Immature natural killer cell (primary cell): ENCODE measurements at regions not wholly inside any gene's neighbourhood (a gene's known extent, or its start where the extent isn't known, plus 50 kb on each side); places are given as distances from the start of the nearest gene placed in this dataset.

Experiments used
- DNase-seq, 3 donors: peaks; one replicate each; pipeline ENCODE4 v3.0.0; 2022; ENCODE audit warnings: mixed read lengths in 1 of 3
- H3K27ac Mint-ChIP-seq, 6 donors: one replicate each; pipeline ENCODE4 v1.8.0; 2020; ENCODE audit warnings: mixed read lengths in 6 of 6, mild to moderate bottlenecking in 5 of 6, inconsistent platforms in 4 of 6, moderate library complexity in 3 of 6
- H3K27me3 Mint-ChIP-seq, 3 donors: one replicate each; pipeline ENCODE4 v1.8.0; 2020 to 2021; ENCODE audit warnings: low read depth in 3 of 3, mild to moderate bottlenecking in 3 of 3, mixed read lengths in 3 of 3, moderate library complexity in 3 of 3, inconsistent platforms in 1 of 3
- H3K36me3 Mint-ChIP-seq, 3 donors: one replicate each; pipeline ENCODE4 v1.8.0; 2020; ENCODE audit warnings: mixed read lengths in 3 of 3, inconsistent platforms in 2 of 3, mild to moderate bottlenecking in 2 of 3
- H3K4me1 Mint-ChIP-seq, 2 donors: one replicate each; pipeline ENCODE4 v1.8.0; 2020; ENCODE audit warnings: inconsistent platforms in 2 of 2, mild to moderate bottlenecking in 2 of 2, mixed read lengths in 2 of 2, moderate library complexity in 1 of 2
- H3K4me3 Mint-ChIP-seq, 5 donors: one replicate each; pipeline ENCODE4 v1.8.0; 2020; ENCODE audit warnings: mild to moderate bottlenecking in 5 of 5, mixed read lengths in 5 of 5, inconsistent platforms in 3 of 5, moderate library complexity in 3 of 5
- H3K9me3 Mint-ChIP-seq, 6 donors: one replicate each; pipeline ENCODE4 v1.8.0; 2020; ENCODE audit warnings: mild to moderate bottlenecking in 6 of 6, mixed read lengths in 6 of 6, inconsistent platforms in 4 of 6, moderate library complexity in 3 of 6

GRCh38 chr13:73989244-73989843 is 144.9 kb downstream of the KLF12 start:
- Mint-ChIP-seq H3K27ac (peak overlapping the region in 5 of 6 donors; percentile 16 to 50 (median 37)), H3K4me1 (peaks cover 72 to 89% of the 10 kb centered on the region in 2 donors), H3K27me3 (peaks cover 2 to 5% (median 3%) of the 10 kb centered on the region in 3 donors), H3K36me3 (peaks cover 9 to 23% (median 12%) of the 10 kb centered on the region in 3 donors), H3K4me3 (peak overlapping the region in 1 of 5 donors; percentile 25), H3K9me3 (no peaks in the 10 kb centered on the region)
- DNase-seq, result no peak

- no peaks in the 10 kb centered on the region for H3K9me3 Mint-ChIP-seq
- DNase-seq, result no peak
- H3K27me3 Mint-ChIP-seq, result peaks cover 2 to 5% (median 3%) of the 10 kb centered on the region in 3 donors
- peak overlapping the region in 4 of 6 donors; percentile 4 to 47 (median 16) for H3K27ac Mint-ChIP-seq
- H3K4me3 Mint-ChIP-seq, result no peak overlapping the region
- peaks cover 71 to 84% of the 10 kb centered on the region in 2 donors for H3K4me1 Mint-ChIP-seq
- H3K36me3 Mint-ChIP-seq, result peaks cover 6 to 15% (median 9%) of the 10 kb centered on the region in 3 donors
These were observed 145.7 kb downstream of the KLF12 start for GRCh38 chr13:73988461-73988860.

GRCh38 chr13:73987618-73988017 is 146.6 kb downstream of the KLF12 start:
- DNase-seq, result no peak
- Mint-ChIP-seq H3K27me3 (peaks cover 2 to 5% (median 3%) of the 10 kb centered on the region in 3 donors), H3K27ac (peak overlapping the region in 2 of 6 donors; percentile 47 to 55), H3K36me3 (peaks cover 6 to 15% (median 9%) of the 10 kb centered on the region in 3 donors), H3K4me3 (no peak overlapping the region), H3K4me1 (peaks cover 68 to 78% of the 10 kb centered on the region in 2 donors), H3K9me3 (no peaks in the 10 kb centered on the region)

GRCh38 chr13:73985783-73986182 is 148.4 kb downstream of the KLF12 start:
- H3K27ac Mint-ChIP-seq, result peak overlapping the region; percentile 29 to 83 (median 69)
- H3K4me1 Mint-ChIP-seq, result peaks cover 57 to 70% of the 10 kb centered on the region in 2 donors
- peak overlapping the region; percentile 57 to 77 (median 60) for H3K4me3 Mint-ChIP-seq

GRCh38 chr13:73984949-73985691 is 149.1 kb downstream of the KLF12 start:
- peaks cover 0 to 7% (median 4%) of the 10 kb centered on the region in 3 donors for H3K36me3 Mint-ChIP-seq
- H3K27me3 Mint-ChIP-seq, result peaks cover under 1 to 5% (median 2%) of the 10 kb centered on the region in 3 donors
- peaks cover 56 to 70% of the 10 kb centered on the region in 2 donors for H3K4me1 Mint-ChIP-seq
- DNase-seq, result no peak
- peak overlapping the region; percentile 29 to 83 (median 69) for H3K27ac Mint-ChIP-seq
- peak overlapping the region in 4 of 5 donors; percentile 59 to 77 (median 63) for H3K4me3 Mint-ChIP-seq
- no peaks in the 10 kb centered on the region for H3K9me3 Mint-ChIP-seq

More at GRCh38 chr13:73985783-73986182, 148.4 kb downstream of the KLF12 start:
- Mint-ChIP-seq H3K9me3 (no peaks in the 10 kb centered on the region), H3K36me3 (peaks cover 0 to 7% (median 4%) of the 10 kb centered on the region in 3 donors), H3K27me3 (peaks cover 2 to 5% (median 3%) of the 10 kb centered on the region in 3 donors)
- DNase-seq, result peak in 2 of 3 donors; percentile 8 to 22

GRCh38 chr13:73984201-73984600 is 150.0 kb downstream of the KLF12 start:
- DNase-seq, result no peak
- peaks cover 53 to 69% of the 10 kb centered on the region in 2 donors for H3K4me1 Mint-ChIP-seq
- H3K9me3 Mint-ChIP-seq, result no peaks in the 10 kb centered on the region
- peaks cover 0 to 5% (median 2%) of the 10 kb centered on the region in 3 donors for H3K27me3 Mint-ChIP-seq
- H3K36me3 Mint-ChIP-seq, result peaks cover 0 to 7% (median 4%) of the 10 kb centered on the region in 3 donors
- H3K27ac Mint-ChIP-seq, result peak overlapping the region in 2 of 6 donors; percentile 29 to 38
- H3K4me3 Mint-ChIP-seq, result no peak overlapping the region

- Mint-ChIP-seq H3K4me1 (peaks cover 47 to 68% of the 10 kb centered on the region in 2 donors), H3K9me3 (no peaks in the 10 kb centered on the region), H3K27me3 (peaks cover 0 to 5% (median 2%) of the 10 kb centered on the region in 3 donors), H3K27ac (no peak overlapping the region), H3K36me3 (peaks cover 0 to 7% (median 4%) of the 10 kb centered on the region in 3 donors), H3K4me3 (no peak overlapping the region)
- no peak for DNase-seq
These were observed 151.1 kb downstream of the KLF12 start for GRCh38 chr13:73983109-73983508.

GRCh38 chr13:73981595-73981994 is 152.6 kb downstream of the KLF12 start:
- Mint-ChIP-seq H3K4me3 (no peak overlapping the region), H3K4me1 (peaks cover 42 to 71% of the 10 kb centered on the region in 2 donors), H3K27ac (peak overlapping the region in 1 of 6 donors; percentile 12), H3K36me3 (peaks cover 0 to 9% (median 7%) of the 10 kb centered on the region in 3 donors), H3K27me3 (peaks cover 0 to 3% (median 2%) of the 10 kb centered on the region in 3 donors), H3K9me3 (no peaks in the 10 kb centered on the region)
- DNase-seq, result no peak

- H3K27ac Mint-ChIP-seq, result peak overlapping the region in 1 of 6 donors; percentile 14
- H3K9me3 Mint-ChIP-seq, result no peaks in the 10 kb centered on the region
- peaks cover 56 to 89% of the 10 kb centered on the region in 2 donors for H3K4me1 Mint-ChIP-seq
- H3K4me3 Mint-ChIP-seq, result no peak overlapping the region
- H3K27me3 Mint-ChIP-seq, result peaks cover 1 to 4% (median 3%) of the 10 kb centered on the region in 3 donors
- H3K36me3 Mint-ChIP-seq, result peaks cover 0 to 5% (median 3%) of the 10 kb centered on the region in 3 donors
- DNase-seq, result no peak
These were observed 158.4 kb downstream of the KLF12 start for GRCh38 chr13:73975767-73976166.

- Mint-ChIP-seq H3K36me3 (peaks cover 0 to 5% (median 3%) of the 10 kb centered on the region in 3 donors), H3K4me1 (peaks cover 62 to 90% of the 10 kb centered on the region in 2 donors), H3K27ac (peak overlapping the region in 1 of 6 donors; percentile 11), H3K4me3 (no peak overlapping the region), H3K27me3 (peaks cover 1 to 4% (median 3%) of the 10 kb centered on the region in 3 donors), H3K9me3 (no peaks in the 10 kb centered on the region)
- DNase-seq, result no peak
These were observed 160.2 kb downstream of the KLF12 start for GRCh38 chr13:73974051-73974450.

GRCh38 chr13:73973156-73973555 is 161.0 kb downstream of the KLF12 start:
- peak overlapping the region in 2 of 6 donors; percentile 1 to 2 for H3K27ac Mint-ChIP-seq
- H3K36me3 Mint-ChIP-seq, result peaks cover 0 to 5% (median 3%) of the 10 kb centered on the region in 3 donors
- peaks cover 1 to 4% (median 3%) of the 10 kb centered on the region in 3 donors for H3K27me3 Mint-ChIP-seq
- peak overlapping the region in 3 of 5 donors; percentile 4 to 48 (median 28) for H3K4me3 Mint-ChIP-seq
- H3K4me1 Mint-ChIP-seq, result peaks cover 66 to 91% of the 10 kb centered on the region in 2 donors
- DNase-seq, result no peak
- no peaks in the 10 kb centered on the region for H3K9me3 Mint-ChIP-seq

GRCh38 chr13:73972545-73972944 is 161.7 kb downstream of the KLF12 start:
- H3K9me3 Mint-ChIP-seq, result no peaks in the 10 kb centered on the region
- no peak for DNase-seq
- H3K27ac Mint-ChIP-seq, result peak overlapping the region in 1 of 6 donors; percentile 57
- H3K4me3 Mint-ChIP-seq, result peak overlapping the region in 4 of 5 donors; percentile 10 to 36 (median 22)
- peaks cover 69 to 91% of the 10 kb centered on the region in 2 donors for H3K4me1 Mint-ChIP-seq
- H3K27me3 Mint-ChIP-seq, result peaks cover 1 to 4% (median 3%) of the 10 kb centered on the region in 3 donors
- peaks cover 0 to 3% (median under 1%) of the 10 kb centered on the region in 3 donors for H3K36me3 Mint-ChIP-seq

- peaks cover 0 to 3% (median 0%) of the 10 kb centered on the region in 3 donors for H3K36me3 Mint-ChIP-seq
- no peak overlapping the region for H3K27ac Mint-ChIP-seq
- DNase-seq, result no peak
- no peak overlapping the region for H3K4me3 Mint-ChIP-seq
- H3K27me3 Mint-ChIP-seq, result peaks cover 1 to 4% (median 3%) of the 10 kb centered on the region in 3 donors
- H3K4me1 Mint-ChIP-seq, result peaks cover 77 to 93% of the 10 kb centered on the region in 2 donors
- no peaks in the 10 kb centered on the region for H3K9me3 Mint-ChIP-seq
These were observed 162.7 kb downstream of the KLF12 start for GRCh38 chr13:73971481-73971880.
